ENCODE measurements at regions not wholly inside any gene's neighbourhood (a gene's known extent, or its start where the extent isn't known, plus 50 kb on each side); places are given as distances from the start of the nearest gene placed in this dataset.

DNA sequence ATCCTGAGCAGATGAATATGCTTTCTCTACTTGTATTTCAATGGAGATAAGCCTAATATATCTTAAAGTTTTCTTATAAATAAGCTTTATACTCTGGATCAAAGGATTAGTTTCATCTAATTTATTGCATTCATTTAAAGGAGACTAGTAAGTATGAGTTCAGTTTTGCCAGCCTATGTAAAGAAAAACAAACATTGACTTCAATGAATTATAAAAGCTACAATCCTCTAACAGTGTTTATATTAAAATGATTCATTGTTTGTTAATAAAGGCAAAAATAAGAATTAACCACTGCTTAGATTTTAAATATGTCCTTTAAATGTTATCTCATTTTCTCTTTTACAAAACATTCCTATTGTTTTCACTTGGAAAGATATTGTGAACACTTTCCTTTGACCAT is 566.0 kb downstream of the EPHA4 start:
- Histone ChIP-seq H3K27me3 (no peaks in the 10 kb centered on the region), H3K4me3 (no peak overlapping the region), H3K9me3 (replicated peaks in 1 of 3) (no peaks in the 10 kb centered on the region), H3K27ac (no peak overlapping the region), H3K36me3 (replicated peaks in 1 of 2) (no peaks in the 10 kb centered on the region), H3K4me1 (replicated peaks in 1 of 2) (no peaks in the 10 kb centered on the region)
- intact Hi-C loops (cut with DNase I): no loop called here
- TF ChIP-seq POLR2A (IDR thresholded peaks at IDR 0.05): no peak
- TF ChIP-seq, protein P1, sequence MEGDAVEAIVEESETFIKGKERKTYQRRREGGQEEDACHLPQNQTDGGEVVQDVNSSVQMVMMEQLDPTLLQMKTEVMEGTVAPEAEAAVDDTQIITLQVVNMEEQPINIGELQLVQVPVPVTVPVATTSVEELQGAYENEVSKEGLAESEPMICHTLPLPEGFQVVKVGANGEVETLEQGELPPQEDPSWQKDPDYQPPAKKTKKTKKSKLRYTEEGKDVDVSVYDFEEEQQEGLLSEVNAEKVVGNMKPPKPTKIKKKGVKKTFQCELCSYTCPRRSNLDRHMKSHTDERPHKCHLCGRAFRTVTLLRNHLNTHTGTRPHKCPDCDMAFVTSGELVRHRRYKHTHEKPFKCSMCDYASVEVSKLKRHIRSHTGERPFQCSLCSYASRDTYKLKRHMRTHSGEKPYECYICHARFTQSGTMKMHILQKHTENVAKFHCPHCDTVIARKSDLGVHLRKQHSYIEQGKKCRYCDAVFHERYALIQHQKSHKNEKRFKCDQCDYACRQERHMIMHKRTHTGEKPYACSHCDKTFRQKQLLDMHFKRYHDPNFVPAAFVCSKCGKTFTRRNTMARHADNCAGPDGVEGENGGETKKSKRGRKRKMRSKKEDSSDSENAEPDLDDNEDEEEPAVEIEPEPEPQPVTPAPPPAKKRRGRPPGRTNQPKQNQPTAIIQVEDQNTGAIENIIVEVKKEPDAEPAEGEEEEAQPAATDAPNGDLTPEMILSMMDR (IDR thresholded peaks at IDR 0.05): no peak
- DNase-seq: no peak

- Histone ChIP-seq H3K27ac (no peak overlapping the region), H3K36me3 (replicated peaks in 1 of 2) (no peaks in the 10 kb centered on the region), H3K9me3 (replicated peaks in 1 of 3) (no peaks in the 10 kb centered on the region), H3K4me1 (replicated peaks in 1 of 2) (no peaks in the 10 kb centered on the region), H3K4me3 (no peak overlapping the region), H3K27me3 (no peaks in the 10 kb centered on the region)
- intact Hi-C loops (cut with DNase I): no loop called here
- WGBS, 4 donors: 71 to 93% (median 91%) methylated on average over 2 of the region's 2 CpGs
- DNase-seq: no peak
- TF ChIP-seq, protein P1 (IDR thresholded peaks at IDR 0.05): no peak
- TF ChIP-seq POLR2A (IDR thresholded peaks at IDR 0.05): no peak
Measured at GRCh38 chr2:221016551-221016950, 555.6 kb downstream of the EPHA4 start.

- TF ChIP-seq, protein P1 (IDR thresholded peaks at IDR 0.05): no peak
- TF ChIP-seq POLR2A (IDR thresholded peaks at IDR 0.05): no peak
- Histone ChIP-seq H3K27ac (no peak overlapping the region), H3K27me3 (no peaks in the 10 kb centered on the region), H3K9me3 (replicated peaks in 1 of 3) (no peaks in the 10 kb centered on the region), H3K4me1 (replicated peaks in 1 of 2) (no peaks in the 10 kb centered on the region), H3K4me3 (no peak overlapping the region), H3K36me3 (replicated peaks in 1 of 2) (no peaks in the 10 kb centered on the region)
- intact Hi-C loops (cut with DNase I): no loop called here
- no peak for DNase-seq
- WGBS, 4 donors: 40 to 82% (median 76%) methylated on average over 1 of the region's 1 CpG
Measured at GRCh38 chr2:221018262-221018661, 553.8 kb downstream of the EPHA4 start.

- H3K4me1 ChIP-seq (replicated peaks in 1 of 2): no peaks in the 10 kb centered on the region
- no peak overlapping the region for H3K27ac ChIP-seq
- H3K9me3 ChIP-seq (replicated peaks in 1 of 3): no peaks in the 10 kb centered on the region
- no peak for DNase-seq
- WGBS, 4 donors: 62 to 85% (median 81%) methylated on average over 5 of the region's 5 CpGs
- H3K4me3 ChIP-seq: no peak overlapping the region
- H3K27me3 ChIP-seq: no peaks in the 10 kb centered on the region
- intact Hi-C loops (cut with DNase I): no loop called here
- H3K36me3 ChIP-seq (replicated peaks in 1 of 2): no peaks in the 10 kb centered on the region
- TF ChIP-seq, protein P1 (IDR thresholded peaks at IDR 0.05): no peak
- no peak for TF ChIP-seq POLR2A (IDR thresholded peaks at IDR 0.05)
Measured at GRCh38 chr2:221019668-221020067, 552.4 kb downstream of the EPHA4 start.
